ENCODE measurements at regions not wholly inside any gene's neighbourhood (a gene's known extent, or its start where the extent isn't known, plus 50 kb on each side); places are given as distances from the start of the nearest gene placed in this dataset.

GRCh38 chr5:174626369-174626920 lies 97.9 kb upstream of the MSX2 start:
- ATAC-seq (ENCODE audit: insufficient number of reproducible peaks, low FRiP score, low read depth) (no peak), DNase-seq (ENCODE audit: low spot score) (no peak)

GRCh38 chr5:174636094-174636493 lies 88.3 kb upstream of the MSX2 start:
- H3K36me3 ChIP-seq: no peaks in the 10 kb centered on the region
- no peaks in the 10 kb centered on the region for H3K9me3 ChIP-seq
- no peaks in the 10 kb centered on the region for H3K4me1 ChIP-seq (ENCODE audit: control insufficient read depth in 1 of 2, low read depth in 2 of 2)
- H3K27me3 ChIP-seq (replicated peaks; ENCODE audit: insufficient read depth): no peaks in the 10 kb centered on the region
- H3K27ac ChIP-seq: no peak overlapping the region
- DNase-seq (ENCODE audit: low spot score): no peak
- ATAC-seq (ENCODE audit: insufficient number of reproducible peaks, low FRiP score, low read depth): no peak
- H3K4me3 ChIP-seq: no peak overlapping the region
- no peak for TF ChIP-seq CTCF (IDR thresholded peaks at IDR 0.05)

More at GRCh38 chr5:174626369-174626920, 97.9 kb upstream of the MSX2 start:
- Histone ChIP-seq H3K27me3 (replicated peaks; ENCODE audit: insufficient read depth) (no peaks in the 10 kb centered on the region), H3K4me3 (no peak overlapping the region), H3K36me3 (no peaks in the 10 kb centered on the region), H3K4me1 (ENCODE audit: control insufficient read depth in 1 of 2, low read depth in 2 of 2) (no peaks in the 10 kb centered on the region), H3K27ac (no peak overlapping the region), H3K9me3 (no peaks in the 10 kb centered on the region)
- no peak for TF ChIP-seq CTCF (IDR thresholded peaks at IDR 0.05)

DNA sequence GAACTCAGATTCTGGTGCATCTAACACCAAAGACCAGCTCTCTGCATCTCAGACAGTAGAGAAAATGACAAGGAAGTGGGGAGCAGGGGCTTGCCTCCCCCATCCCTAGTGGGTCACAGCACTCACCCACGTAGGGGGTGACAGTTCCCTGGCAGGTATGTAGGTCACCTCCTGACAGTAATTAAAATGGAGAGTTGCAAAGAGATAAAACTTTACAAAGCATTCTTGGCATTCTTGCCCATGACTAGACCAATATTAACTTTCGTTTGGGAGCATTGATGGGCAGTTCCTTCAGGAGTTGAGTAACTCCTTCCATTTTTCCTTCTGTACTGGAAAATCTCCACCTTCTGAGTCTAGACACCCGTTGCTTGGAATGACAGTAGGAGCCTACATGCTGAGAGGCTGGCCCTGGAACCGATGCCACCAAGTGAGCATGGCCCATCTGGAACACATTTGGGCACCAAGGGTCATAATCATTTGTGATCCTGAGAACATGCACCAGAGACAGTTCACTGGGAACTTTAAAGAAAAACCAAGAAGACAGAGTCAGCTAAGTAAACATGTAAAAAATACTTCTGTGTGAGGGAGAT lies 81.5 kb upstream of the MSX2 start:
- no peak for ATAC-seq (ENCODE audit: insufficient number of reproducible peaks, low FRiP score, low read depth)
- H3K36me3 ChIP-seq: no peaks in the 10 kb centered on the region

GRCh38 chr5:174644436-174644835 lies 79.9 kb upstream of the MSX2 start:
- H3K36me3 ChIP-seq: no peaks in the 10 kb centered on the region
- H3K9me3 ChIP-seq: peaks cover 5% of the 10 kb centered on the region
- no peak for ATAC-seq (ENCODE audit: insufficient number of reproducible peaks, low FRiP score, low read depth)
- H3K4me3 ChIP-seq: no peak overlapping the region
- H3K4me1 ChIP-seq (ENCODE audit: control insufficient read depth in 1 of 2, low read depth in 2 of 2): no peaks in the 10 kb centered on the region
- H3K27ac ChIP-seq: no peak overlapping the region
- TF ChIP-seq CTCF (IDR thresholded peaks at IDR 0.05): no peak
- no peaks in the 10 kb centered on the region for H3K27me3 ChIP-seq (replicated peaks; ENCODE audit: insufficient read depth)
- no peak for DNase-seq (ENCODE audit: low spot score)

More for the DNA sequence above, 81.5 kb upstream of the MSX2 start:
- Histone ChIP-seq H3K9me3 (peaks cover 5% of the 10 kb centered on the region), H3K27ac (no peak overlapping the region), H3K4me3 (no peak overlapping the region), H3K4me1 (ENCODE audit: control insufficient read depth in 1 of 2, low read depth in 2 of 2) (no peaks in the 10 kb centered on the region), H3K27me3 (replicated peaks; ENCODE audit: insufficient read depth) (no peaks in the 10 kb centered on the region)
- TF ChIP-seq CTCF (IDR thresholded peaks at IDR 0.05): no peak
- no peak for DNase-seq (ENCODE audit: low spot score)

DNA sequence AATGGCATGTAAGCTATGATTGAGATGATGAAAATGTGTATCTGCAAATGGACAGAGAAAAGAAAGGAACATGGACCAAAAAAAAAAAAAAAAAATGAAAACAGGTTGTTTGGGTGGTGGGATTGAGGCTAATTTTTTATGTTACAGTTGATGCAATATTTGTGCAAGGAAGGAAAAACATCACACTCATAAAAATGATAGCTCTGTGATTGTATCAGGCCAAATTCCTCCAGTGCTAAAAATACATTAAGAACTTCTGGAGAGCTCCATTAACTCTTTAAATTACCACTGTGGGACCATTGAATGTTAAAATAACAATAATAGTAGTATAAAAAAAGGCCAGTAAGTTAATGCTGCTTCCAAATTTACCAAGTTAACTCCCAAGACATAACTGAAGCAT lies 79.5 kb upstream of the MSX2 start:
- no peak overlapping the region for H3K27ac ChIP-seq
- H3K4me1 ChIP-seq (ENCODE audit: control insufficient read depth in 1 of 2, low read depth in 2 of 2): no peaks in the 10 kb centered on the region
- no peak for TF ChIP-seq CTCF (IDR thresholded peaks at IDR 0.05)
- no peak for ATAC-seq (ENCODE audit: insufficient number of reproducible peaks, low FRiP score, low read depth)
- no peaks in the 10 kb centered on the region for H3K36me3 ChIP-seq
- no peak overlapping the region for H3K4me3 ChIP-seq
- DNase-seq (ENCODE audit: low spot score): no peak
- no peaks in the 10 kb centered on the region for H3K27me3 ChIP-seq (replicated peaks; ENCODE audit: insufficient read depth)
- peaks cover 5% of the 10 kb centered on the region for H3K9me3 ChIP-seq

Measured in thoracic aorta (tissue), 2 donors.